ENCODE measurements at regions not wholly inside any gene's neighbourhood (a gene's known extent, or its start where the extent isn't known, plus 50 kb on each side); places are given as distances from the start of the nearest gene placed in this dataset.

- TF ChIP-seq, protein P1, sequence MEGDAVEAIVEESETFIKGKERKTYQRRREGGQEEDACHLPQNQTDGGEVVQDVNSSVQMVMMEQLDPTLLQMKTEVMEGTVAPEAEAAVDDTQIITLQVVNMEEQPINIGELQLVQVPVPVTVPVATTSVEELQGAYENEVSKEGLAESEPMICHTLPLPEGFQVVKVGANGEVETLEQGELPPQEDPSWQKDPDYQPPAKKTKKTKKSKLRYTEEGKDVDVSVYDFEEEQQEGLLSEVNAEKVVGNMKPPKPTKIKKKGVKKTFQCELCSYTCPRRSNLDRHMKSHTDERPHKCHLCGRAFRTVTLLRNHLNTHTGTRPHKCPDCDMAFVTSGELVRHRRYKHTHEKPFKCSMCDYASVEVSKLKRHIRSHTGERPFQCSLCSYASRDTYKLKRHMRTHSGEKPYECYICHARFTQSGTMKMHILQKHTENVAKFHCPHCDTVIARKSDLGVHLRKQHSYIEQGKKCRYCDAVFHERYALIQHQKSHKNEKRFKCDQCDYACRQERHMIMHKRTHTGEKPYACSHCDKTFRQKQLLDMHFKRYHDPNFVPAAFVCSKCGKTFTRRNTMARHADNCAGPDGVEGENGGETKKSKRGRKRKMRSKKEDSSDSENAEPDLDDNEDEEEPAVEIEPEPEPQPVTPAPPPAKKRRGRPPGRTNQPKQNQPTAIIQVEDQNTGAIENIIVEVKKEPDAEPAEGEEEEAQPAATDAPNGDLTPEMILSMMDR (IDR thresholded peaks at IDR 0.05; ENCODE audit: low read length) = no peak
- TF ChIP-seq EZH2 (IDR thresholded peaks at IDR 0.05; ENCODE audit: borderline replicate concordance, low read length) = no peak
These were observed 173.6 kb downstream of the ANKRD60 start for GRCh38 chr20:58054780-58055373.

Data from OCI-LY1 (cell line).